ENCODE measurements at regions not wholly inside any gene's neighbourhood (a gene's known extent, or its start where the extent isn't known, plus 50 kb on each side); places are given as distances from the start of the nearest gene placed in this dataset.

GRCh38 chr5:2542821-2543220 lies 208.7 kb downstream of the IRX2 start:
- Histone ChIP-seq H3K27me3 (no peaks in the 10 kb centered on the region), H3K4me3 (no peak overlapping the region), H3K36me3 (no peaks in the 10 kb centered on the region), H3K9me3 (no peaks in the 10 kb centered on the region), H3K27ac (no peak overlapping the region), H3K4me1 (ENCODE audit: insufficient read depth) (no peaks in the 10 kb centered on the region)
- 49 to 80% (median 56%) methylated on average over 8 of the region's 8 CpGs for WGBS, 3 donors
- intact Hi-C loops (cut with DNase I) = no loop called here
- DNase-seq = no peak
- TF ChIP-seq POLR2A (IDR thresholded peaks at IDR 0.05) (no peak), EP300 (IDR thresholded peaks at IDR 0.05) (no peak)
- TF ChIP-seq, protein P1, sequence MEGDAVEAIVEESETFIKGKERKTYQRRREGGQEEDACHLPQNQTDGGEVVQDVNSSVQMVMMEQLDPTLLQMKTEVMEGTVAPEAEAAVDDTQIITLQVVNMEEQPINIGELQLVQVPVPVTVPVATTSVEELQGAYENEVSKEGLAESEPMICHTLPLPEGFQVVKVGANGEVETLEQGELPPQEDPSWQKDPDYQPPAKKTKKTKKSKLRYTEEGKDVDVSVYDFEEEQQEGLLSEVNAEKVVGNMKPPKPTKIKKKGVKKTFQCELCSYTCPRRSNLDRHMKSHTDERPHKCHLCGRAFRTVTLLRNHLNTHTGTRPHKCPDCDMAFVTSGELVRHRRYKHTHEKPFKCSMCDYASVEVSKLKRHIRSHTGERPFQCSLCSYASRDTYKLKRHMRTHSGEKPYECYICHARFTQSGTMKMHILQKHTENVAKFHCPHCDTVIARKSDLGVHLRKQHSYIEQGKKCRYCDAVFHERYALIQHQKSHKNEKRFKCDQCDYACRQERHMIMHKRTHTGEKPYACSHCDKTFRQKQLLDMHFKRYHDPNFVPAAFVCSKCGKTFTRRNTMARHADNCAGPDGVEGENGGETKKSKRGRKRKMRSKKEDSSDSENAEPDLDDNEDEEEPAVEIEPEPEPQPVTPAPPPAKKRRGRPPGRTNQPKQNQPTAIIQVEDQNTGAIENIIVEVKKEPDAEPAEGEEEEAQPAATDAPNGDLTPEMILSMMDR (IDR thresholded peaks at IDR 0.05) = no peak

- TF ChIP-seq, protein P1 (IDR thresholded peaks at IDR 0.05) = no peak
- TF ChIP-seq EP300 (IDR thresholded peaks at IDR 0.05) (no peak), POLR2A (IDR thresholded peaks at IDR 0.05) (no peak)
- DNase-seq = no peak
- H3K27me3 ChIP-seq = no peaks in the 10 kb centered on the region
- H3K36me3 ChIP-seq = no peaks in the 10 kb centered on the region
- intact Hi-C loops (cut with DNase I) = no loop called here
- no peaks in the 10 kb centered on the region for H3K9me3 ChIP-seq
- no peaks in the 10 kb centered on the region for H3K4me1 ChIP-seq (ENCODE audit: insufficient read depth)
- WGBS, 3 donors = 84 to 90% (median 89%) methylated on average over 11 of the region's 11 CpGs
- H3K4me3 ChIP-seq = no peak overlapping the region
- H3K27ac ChIP-seq = no peak overlapping the region
Measured at GRCh38 chr5:2542026-2542425, 209.5 kb downstream of the IRX2 start.

GRCh38 chr5:2538169-2538568 lies 213.3 kb downstream of the IRX2 start:
- no peaks in the 10 kb centered on the region for H3K9me3 ChIP-seq
- DNase-seq = no peak
- TF ChIP-seq, protein P1 (IDR thresholded peaks at IDR 0.05) = no peak
- TF ChIP-seq POLR2A (IDR thresholded peaks at IDR 0.05) (no peak), EP300 (IDR thresholded peaks at IDR 0.05) (no peak)
- no peak overlapping the region for H3K4me3 ChIP-seq
- intact Hi-C loops (cut with DNase I) = no loop called here
- no peaks in the 10 kb centered on the region for H3K36me3 ChIP-seq
- H3K27me3 ChIP-seq = no peaks in the 10 kb centered on the region
- H3K4me1 ChIP-seq (ENCODE audit: insufficient read depth) = no peaks in the 10 kb centered on the region
- 47 to 51% (median 50%) methylated on average over 10 of the region's 10 CpGs for WGBS, 3 donors
- H3K27ac ChIP-seq = no peak overlapping the region

- H3K36me3 ChIP-seq = no peaks in the 10 kb centered on the region
- WGBS, 3 donors = 74 to 77% (median 76%) methylated on average over 27 of the region's 27 CpGs
Measured at GRCh38 chr5:2537378-2538145, 213.9 kb downstream of the IRX2 start.

More at GRCh38 chr5:2537378-2538145, 213.9 kb downstream of the IRX2 start:
- Histone ChIP-seq H3K4me3 (no peak overlapping the region), H3K9me3 (no peaks in the 10 kb centered on the region), H3K27ac (no peak overlapping the region), H3K4me1 (ENCODE audit: insufficient read depth) (no peaks in the 10 kb centered on the region), H3K27me3 (no peaks in the 10 kb centered on the region)
- DNase-seq = no peak
- TF ChIP-seq POLR2A (IDR thresholded peaks at IDR 0.05) (no peak), EP300 (IDR thresholded peaks at IDR 0.05) (no peak)
- TF ChIP-seq, protein P1 (IDR thresholded peaks at IDR 0.05) = no peak
- intact Hi-C loops (cut with DNase I) = no loop called here

Data from ovary (tissue), 7 donors.